IMR-90 (cell line): ENCODE measurements at regions not wholly inside any gene's neighbourhood (a gene's known extent, or its start where the extent isn't known, plus 50 kb on each side); places are given as distances from the start of the nearest gene placed in this dataset.

Experiments
- ATAC-seq: fragments of 200-7000 bp; cut with Tn5 transposase; 2 replicates; pipeline ENCODE4 v1.9.1; 2020; ENCODE audit warnings: low read depth, mild to moderate bottlenecking, moderate library complexity
- BruUV-seq: library from RNA; stranded (reverse); fragments of 400-500 nt; replicated peaks from 2 replicates; lab custom pipeline; 2021; lab: Mats Ljungman, UMichigan
- CTCF ChIA-PET: fragments of 300-600 bp; formaldehyde crosslinking; extraction: SDS; loops from one replicate; lab custom pipeline; 2021; ENCODE audit warnings: antibody characterized with exemption; lab: Yijun Ruan, JAX
- POLR2A ChIA-PET: fragments of 300-600 bp; sonication (Branson Sonifier 250); formaldehyde crosslinking; loops from one replicate; lab custom pipeline; 2022; ENCODE audit warnings: antibody characterized with exemption; ENCODE audit not compliant: unreplicated experiment; lab: Charles Lee
- DNase-seq: peaks from one replicate; pipeline ENCODE4 v3.0.0; 2013
- H2AFZ ChIP-seq: replicated peaks from 2 replicates; pipeline ENCODE3; 2013; ENCODE audit warnings: low read length, mild to moderate bottlenecking; ENCODE audit not compliant: poor library complexity
- H2AK5ac ChIP-seq: 2 replicates; pipeline ENCODE4 v1.6.1; 2013; ENCODE audit warnings: low read depth, low read length, inconsistent platforms
- H2AK9ac ChIP-seq: replicated peaks from 2 replicates; pipeline ENCODE3; 2013; ENCODE audit warnings: mild to moderate bottlenecking, low read depth, low read length, moderate library complexity; ENCODE audit not compliant: poor library complexity
- H2BK120ac ChIP-seq: 2 replicates; pipeline ENCODE4 v1.6.1; 2013; ENCODE audit warnings: low read depth, low read length, inconsistent platforms
- H2BK15ac ChIP-seq: 3 replicates; pipeline ENCODE4 v1.6.1; 2013; ENCODE audit warnings: low read depth, low read length, inconsistent platforms
- H2BK20ac ChIP-seq: 2 replicates; pipeline ENCODE4 v1.6.1; 2013; ENCODE audit warnings: low read depth, mild to moderate bottlenecking, inconsistent platforms, low read length, moderate library complexity
- H2BK5ac ChIP-seq: 2 replicates; pipeline ENCODE4 v1.6.1; 2013; ENCODE audit warnings: mild to moderate bottlenecking, low read depth, low read length, inconsistent platforms; ENCODE audit not compliant: poor library complexity, severe bottlenecking
- H3K14ac ChIP-seq: replicated peaks from 2 replicates; pipeline ENCODE4 v1.6.1; 2013; ENCODE audit warnings: low read depth, low read length, inconsistent platforms
- H3K18ac ChIP-seq: 2 replicates; pipeline ENCODE4 v1.6.1; 2013; ENCODE audit warnings: low read depth, low read length, control low read depth
- H3K23ac ChIP-seq: 2 replicates; pipeline ENCODE4 v1.6.1; 2013; ENCODE audit warnings: low read depth, low read length, inconsistent platforms
- H3K27ac ChIP-seq: 2 replicates; pipeline ENCODE4 v1.5.1; 2013; ENCODE audit warnings: mild to moderate bottlenecking, control low read depth, low read length; ENCODE audit not compliant: insufficient read depth
- H3K27me3 ChIP-seq: 2 replicates; pipeline ENCODE4 v1.6.1; 2013; ENCODE audit warnings: low read length; ENCODE audit not compliant: control insufficient read depth, insufficient read depth
- H3K36me3 ChIP-seq: 2 replicates; pipeline ENCODE4 v1.6.1; 2013; ENCODE audit warnings: low read length, mixed read lengths; ENCODE audit not compliant: control insufficient read depth, insufficient read depth
- H3K4ac ChIP-seq: 2 replicates; pipeline ENCODE4 v1.6.1; 2013; ENCODE audit warnings: low read depth, low read length, inconsistent platforms
- H3K4me1 ChIP-seq: 2 replicates; pipeline ENCODE4 v1.6.1; 2013; ENCODE audit warnings: low read length, mixed read lengths; ENCODE audit not compliant: control insufficient read depth, insufficient read depth
- H3K4me2 ChIP-seq: 2 replicates; pipeline ENCODE4 v1.6.1; 2013; ENCODE audit warnings: low read depth, mild to moderate bottlenecking, control low read depth, low read length, moderate library complexity
- H3K4me3 ChIP-seq: 2 replicates; pipeline ENCODE4 v1.5.1; 2013; ENCODE audit warnings: low read depth, mild to moderate bottlenecking, control low read depth, low read length, moderate library complexity; ENCODE audit not compliant: insufficient read depth
- H3K56ac ChIP-seq: 2 replicates; pipeline ENCODE4 v1.6.1; 2013; ENCODE audit warnings: low read length, inconsistent platforms; ENCODE audit not compliant: insufficient read depth; ENCODE audit errors: extremely low read depth
- H3K79me1 ChIP-seq, 2 experiments: 2 replicates each; pipeline ENCODE4 v1.6.1; 2013; ENCODE audit warnings: low read length in 2 of 2, inconsistent platforms in 1 of 2, low read depth in 1 of 2
- H3K9ac ChIP-seq: 2 replicates; pipeline ENCODE4 v1.6.1; 2013; ENCODE audit warnings: low read depth, low read length, control low read depth
- H3K9me1 ChIP-seq: 2 replicates; pipeline ENCODE4 v1.6.1; 2013; ENCODE audit warnings: low read length, inconsistent platforms; ENCODE audit not compliant: insufficient read depth
- H3K9me3 ChIP-seq: 2 replicates; pipeline ENCODE4 v1.6.1; 2013; ENCODE audit warnings: low read length; ENCODE audit not compliant: control insufficient read depth, insufficient read depth
- H4K20me1 ChIP-seq: 2 replicates; pipeline ENCODE4 v1.6.1; 2013; ENCODE audit warnings: low read length, inconsistent platforms; ENCODE audit not compliant: insufficient read depth
- H4K5ac ChIP-seq: 2 replicates; pipeline ENCODE4 v1.6.1; 2013; ENCODE audit warnings: mild to moderate bottlenecking, low read depth, low read length, control low read depth
- H4K8ac ChIP-seq, 2 experiments: 2 replicates each; pipeline ENCODE4 v1.6.1; 2013; ENCODE audit warnings: low read depth in 2 of 2, low read length in 2 of 2, control low read depth in 1 of 2, inconsistent platforms in 1 of 2
- H4K91ac ChIP-seq: 2 replicates; pipeline ENCODE4 v1.6.1; 2013; ENCODE audit warnings: low read depth, low read length, inconsistent platforms; ENCODE audit not compliant: insufficient read depth
- BHLHE40 ChIP-seq: fragments of 150-350 bp; IDR thresholded peaks from 2 replicates; pipeline ENCODE4 v1.6.1; 2016; ENCODE audit warnings: mild to moderate bottlenecking, low read depth, low read length
- CEBPB ChIP-seq: IDR thresholded peaks from 2 replicates; pipeline ENCODE4 v1.6.1; 2012; ENCODE audit warnings: low read depth, low read length, improper control_type of control experiment
- CHD1 ChIP-seq: IDR thresholded peaks from 2 replicates; pipeline ENCODE4 v1.6.1; 2012; ENCODE audit warnings: low read depth, low read length, improper control_type of control experiment
- CTCF ChIP-seq: conservative IDR thresholded peaks from 2 replicates; pipeline ENCODE4 v1.5.1; 2012; ENCODE audit warnings: mild to moderate bottlenecking, low read depth, low read length, improper control_type of control experiment
- ELK1 ChIP-seq: fragments of 150-350 bp; IDR thresholded peaks from 2 replicates; pipeline ENCODE4 v1.6.1; 2016; ENCODE audit warnings: low read depth, mild to moderate bottlenecking, low read length, moderate library complexity, borderline replicate concordance
- FOS ChIP-seq: fragments of 150-350 bp; IDR thresholded peaks from 2 replicates; pipeline ENCODE4 v1.6.1; 2016; ENCODE audit warnings: low read depth, low read length
- MAFK ChIP-seq: IDR thresholded peaks from 2 replicates; pipeline ENCODE4 v1.6.1; 2012; ENCODE audit warnings: low read depth, low read length, improper control_type of control experiment
- MAZ ChIP-seq: IDR thresholded peaks from 2 replicates; pipeline ENCODE4 v1.6.1; 2012; ENCODE audit warnings: low read depth, mild to moderate bottlenecking, low read length, improper control_type of control experiment, moderate library complexity, borderline replicate concordance
- MXI1 ChIP-seq: IDR thresholded peaks from 2 replicates; pipeline ENCODE4 v1.6.1; 2012; ENCODE audit warnings: low read depth, mild to moderate bottlenecking, low read length, moderate library complexity, borderline replicate concordance
- NFE2L2 ChIP-seq: fragments of 150-350 bp; IDR thresholded peaks from 2 replicates; pipeline ENCODE4 v1.6.1; 2016; ENCODE audit warnings: low read depth, mild to moderate bottlenecking, low read length
- POLR2A ChIP-seq: IDR thresholded peaks from 2 replicates; pipeline ENCODE4 v1.6.1; 2012; ENCODE audit warnings: mild to moderate bottlenecking, low read depth, low read length
- RAD21 ChIP-seq: IDR thresholded peaks from 2 replicates; pipeline ENCODE4 v1.6.1; 2012; ENCODE audit warnings: low read length, improper control_type of control experiment
- RCOR1 ChIP-seq: IDR thresholded peaks from 2 replicates; pipeline ENCODE4 v1.6.1; 2012; ENCODE audit warnings: mild to moderate bottlenecking, low read length, improper control_type of control experiment; ENCODE audit not compliant: insufficient replicate concordance
- RFX5 ChIP-seq: IDR thresholded peaks from 2 replicates; pipeline ENCODE4 v1.8.0; 2012; ENCODE audit warnings: low read depth, mild to moderate bottlenecking, low read length, moderate library complexity
- SMC3 ChIP-seq: fragments of 150-350 bp; IDR thresholded peaks from 2 replicates; pipeline ENCODE4 v1.6.1; 2016; ENCODE audit warnings: low read depth, mild to moderate bottlenecking, antibody characterized with exemption, low read length, moderate library complexity
- USF2 ChIP-seq: fragments of 150-350 bp; IDR thresholded peaks from 2 replicates; pipeline ENCODE4 v1.6.1; 2017; ENCODE audit warnings: mild to moderate bottlenecking, antibody characterized with exemption, low read length, low read depth
- WGBS, 2 experiments: methylation state at CpG; one replicate each; pipeline versions ENCODE4 v1.1.5 to v1.1.7; 2013; ENCODE audit warnings: missing lambda C conversion rate in 2 of 2; ENCODE audit not compliant: insufficient read length in 1 of 2; ENCODE audit errors: extremely low coverage in 2 of 2; 5-methylcytosine and 5-hydroxymethylcytosine counted together
- dilution Hi-C: fragments of 300-500 bp; cut with HindIII; formaldehyde crosslinking; loops from one replicate; pipeline ENCODE4 v1.14.3; 2018; ENCODE audit warnings: low sequenced_read_pairs; ENCODE audit not compliant: unreplicated experiment
- in situ Hi-C: fragments of 300-500 bp; cut with MboI; formaldehyde crosslinking; loops from 3 replicates; pipeline ENCODE4 v1.14.3; 2019; ENCODE audit warnings: low sequenced_read_pairs, inconsistent platforms, mixed read lengths
- intact Hi-C: fragments of 100-400 bp; cut with micrococcal nuclease; formaldehyde crosslinking; loops from 2 replicates; pipeline ENCODE4 v1.10.0; 2022

GRCh38 chr7:92994901-92995300 is 122.9 kb downstream of the SAMD9 start:
- H3K56ac ChIP-seq = no peak overlapping the region
- no peak overlapping the region for H3K4me2 ChIP-seq
- H3K14ac ChIP-seq = no peak overlapping the region
- H2AK5ac ChIP-seq = no peak overlapping the region
- H3K79me1 ChIP-seq = no peaks in the 10 kb centered on the region
- no peak overlapping the region for H3K9ac ChIP-seq
- H2BK120ac ChIP-seq = no peak overlapping the region
- POLR2A ChIA-PET = no interaction called here
- H3K4me3 ChIP-seq = no peak overlapping the region
- no peak overlapping the region for H2BK20ac ChIP-seq
- BruUV-seq = no TSS peak
- dilution Hi-C loops (no loop called here), in situ Hi-C loops (no loop called here), intact Hi-C loops (no loop called here)
- TF ChIP-seq MAZ (no peak), RAD21 (no peak), ELK1 (no peak), BHLHE40 (no peak), CTCF (no peak), POLR2A (no peak), SMC3 (no peak), MAFK (no peak), RFX5 (no peak), CEBPB (no peak), NFE2L2 (no peak), RCOR1 (no peak), MXI1 (no peak), USF2 (no peak), FOS (no peak), CHD1 (no peak)
- peaks cover 5% of the 10 kb centered on the region for H3K4me1 ChIP-seq
- H3K9me3 ChIP-seq = no peaks in the 10 kb centered on the region
- H4K5ac ChIP-seq = no peak overlapping the region
- H4K91ac ChIP-seq = no peak overlapping the region
- ATAC-seq = no peak
- H3K27ac ChIP-seq = no peak overlapping the region
- no peaks in the 10 kb centered on the region for H3K36me3 ChIP-seq
- no peak overlapping the region for H4K8ac ChIP-seq
- H2AFZ ChIP-seq = no peak overlapping the region
- no peaks in the 10 kb centered on the region for H4K20me1 ChIP-seq
- no peak overlapping the region for H3K23ac ChIP-seq
- no peak for DNase-seq
- CTCF ChIA-PET = no interaction called here
- H3K18ac ChIP-seq = no peak overlapping the region
- no peak overlapping the region for H3K4ac ChIP-seq
- H3K27me3 ChIP-seq = no peaks in the 10 kb centered on the region
- H2AK9ac ChIP-seq = no peak overlapping the region
- no peaks in the 10 kb centered on the region; the same call in 1 of the 2 replicates for H3K9me1 ChIP-seq
- no peak overlapping the region for H2BK15ac ChIP-seq
- no CpG with 5 or more reads among the region's 2 CpGs for WGBS, 2 experiments
- H2BK5ac ChIP-seq = no peak overlapping the region
